Liver (tissue), 3 donors: ENCODE measurements at regions not wholly inside any gene's neighbourhood (a gene's known extent, or its start where the extent isn't known, plus 50 kb on each side); places are given as distances from the start of the nearest gene placed in this dataset.

Source experiments
- JUND ChIP-seq, 2 donors: IDR thresholded peaks; 2 replicates each; pipeline ENCODE4 v1.6.1; 2016; ENCODE audit warnings: antibody characterized with exemption in 2 of 2
- MAX ChIP-seq: IDR thresholded peaks from 2 replicates; pipeline ENCODE4 v1.6.1; 2016; ENCODE audit warnings: antibody characterized with exemption
- YY1 ChIP-seq: IDR thresholded peaks from 2 replicates; pipeline ENCODE4 v1.6.1; 2016; ENCODE audit warnings: antibody characterized with exemption, mild to moderate bottlenecking
- TF ChIP-seq, protein P1 (sequence below): fragments of 150-350 bp; IDR thresholded peaks from 2 replicates; pipeline ENCODE4 v1.5.1; 2017; ENCODE audit warnings: improper control_type of control experiment, low read depth, low read length; ENCODE audit not compliant: missing input control
- TF ChIP-seq, protein P2 (sequence below): IDR thresholded peaks from 2 replicates; pipeline ENCODE4 v1.6.1; 2016; ENCODE audit warnings: antibody characterized with exemption, mild to moderate bottlenecking
- donor health status: healthy.
- donor health status: healthy.

GRCh38 chr13:50740052-50740741, 103.3 kb downstream of the DLEU7 start:
- TF ChIP-seq JUND (IDR thresholded peaks at IDR 0.05): no peak
- TF ChIP-seq, protein P1, sequence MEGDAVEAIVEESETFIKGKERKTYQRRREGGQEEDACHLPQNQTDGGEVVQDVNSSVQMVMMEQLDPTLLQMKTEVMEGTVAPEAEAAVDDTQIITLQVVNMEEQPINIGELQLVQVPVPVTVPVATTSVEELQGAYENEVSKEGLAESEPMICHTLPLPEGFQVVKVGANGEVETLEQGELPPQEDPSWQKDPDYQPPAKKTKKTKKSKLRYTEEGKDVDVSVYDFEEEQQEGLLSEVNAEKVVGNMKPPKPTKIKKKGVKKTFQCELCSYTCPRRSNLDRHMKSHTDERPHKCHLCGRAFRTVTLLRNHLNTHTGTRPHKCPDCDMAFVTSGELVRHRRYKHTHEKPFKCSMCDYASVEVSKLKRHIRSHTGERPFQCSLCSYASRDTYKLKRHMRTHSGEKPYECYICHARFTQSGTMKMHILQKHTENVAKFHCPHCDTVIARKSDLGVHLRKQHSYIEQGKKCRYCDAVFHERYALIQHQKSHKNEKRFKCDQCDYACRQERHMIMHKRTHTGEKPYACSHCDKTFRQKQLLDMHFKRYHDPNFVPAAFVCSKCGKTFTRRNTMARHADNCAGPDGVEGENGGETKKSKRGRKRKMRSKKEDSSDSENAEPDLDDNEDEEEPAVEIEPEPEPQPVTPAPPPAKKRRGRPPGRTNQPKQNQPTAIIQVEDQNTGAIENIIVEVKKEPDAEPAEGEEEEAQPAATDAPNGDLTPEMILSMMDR: no peak
- TF ChIP-seq YY1: no peak
- TF ChIP-seq, protein P2, sequence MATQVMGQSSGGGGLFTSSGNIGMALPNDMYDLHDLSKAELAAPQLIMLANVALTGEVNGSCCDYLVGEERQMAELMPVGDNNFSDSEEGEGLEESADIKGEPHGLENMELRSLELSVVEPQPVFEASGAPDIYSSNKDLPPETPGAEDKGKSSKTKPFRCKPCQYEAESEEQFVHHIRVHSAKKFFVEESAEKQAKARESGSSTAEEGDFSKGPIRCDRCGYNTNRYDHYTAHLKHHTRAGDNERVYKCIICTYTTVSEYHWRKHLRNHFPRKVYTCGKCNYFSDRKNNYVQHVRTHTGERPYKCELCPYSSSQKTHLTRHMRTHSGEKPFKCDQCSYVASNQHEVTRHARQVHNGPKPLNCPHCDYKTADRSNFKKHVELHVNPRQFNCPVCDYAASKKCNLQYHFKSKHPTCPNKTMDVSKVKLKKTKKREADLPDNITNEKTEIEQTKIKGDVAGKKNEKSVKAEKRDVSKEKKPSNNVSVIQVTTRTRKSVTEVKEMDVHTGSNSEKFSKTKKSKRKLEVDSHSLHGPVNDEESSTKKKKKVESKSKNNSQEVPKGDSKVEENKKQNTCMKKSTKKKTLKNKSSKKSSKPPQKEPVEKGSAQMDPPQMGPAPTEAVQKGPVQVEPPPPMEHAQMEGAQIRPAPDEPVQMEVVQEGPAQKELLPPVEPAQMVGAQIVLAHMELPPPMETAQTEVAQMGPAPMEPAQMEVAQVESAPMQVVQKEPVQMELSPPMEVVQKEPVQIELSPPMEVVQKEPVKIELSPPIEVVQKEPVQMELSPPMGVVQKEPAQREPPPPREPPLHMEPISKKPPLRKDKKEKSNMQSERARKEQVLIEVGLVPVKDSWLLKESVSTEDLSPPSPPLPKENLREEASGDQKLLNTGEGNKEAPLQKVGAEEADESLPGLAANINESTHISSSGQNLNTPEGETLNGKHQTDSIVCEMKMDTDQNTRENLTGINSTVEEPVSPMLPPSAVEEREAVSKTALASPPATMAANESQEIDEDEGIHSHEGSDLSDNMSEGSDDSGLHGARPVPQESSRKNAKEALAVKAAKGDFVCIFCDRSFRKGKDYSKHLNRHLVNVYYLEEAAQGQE: no peak
- TF ChIP-seq MAX: no peak
